HG03025 (cell line): ENCODE measurements at regions not wholly inside any gene's neighbourhood (a gene's known extent, or its start where the extent isn't known, plus 50 kb on each side); places are given as distances from the start of the nearest gene placed in this dataset.

Experiments used
- ATAC-seq: cut with Tn5 transposase; IDR thresholded peaks from one replicate; pipeline ENCODE4 v1.9.1; 2021; ENCODE audit warnings: mild to moderate bottlenecking, moderate library complexity; ENCODE audit not compliant: unreplicated experiment, low FRiP score

DNA sequence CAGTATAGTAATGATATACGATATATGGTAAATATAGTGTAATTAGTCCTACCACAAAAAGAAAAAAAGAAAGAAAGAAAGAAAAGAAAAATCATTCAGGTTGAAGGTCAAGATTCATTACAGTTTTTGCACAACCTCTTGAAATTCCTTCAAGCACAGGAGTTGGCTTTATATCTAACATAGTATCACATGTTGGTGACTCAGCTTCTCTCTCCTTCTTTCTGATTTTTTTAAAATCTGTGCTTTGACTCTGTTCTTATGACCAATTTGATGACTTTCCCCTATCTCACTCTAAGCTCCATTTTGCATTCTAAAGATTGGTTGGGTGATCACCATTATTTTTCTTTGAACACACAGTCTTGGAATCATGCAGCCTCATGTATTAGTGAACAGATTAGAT, 148.2 kb upstream of the COL11A1 start:
- ATAC-seq, result no peak

GRCh38 chr1:103254691-103255090, 146.4 kb upstream of the COL11A1 start:
- ATAC-seq, result no peak

DNA sequence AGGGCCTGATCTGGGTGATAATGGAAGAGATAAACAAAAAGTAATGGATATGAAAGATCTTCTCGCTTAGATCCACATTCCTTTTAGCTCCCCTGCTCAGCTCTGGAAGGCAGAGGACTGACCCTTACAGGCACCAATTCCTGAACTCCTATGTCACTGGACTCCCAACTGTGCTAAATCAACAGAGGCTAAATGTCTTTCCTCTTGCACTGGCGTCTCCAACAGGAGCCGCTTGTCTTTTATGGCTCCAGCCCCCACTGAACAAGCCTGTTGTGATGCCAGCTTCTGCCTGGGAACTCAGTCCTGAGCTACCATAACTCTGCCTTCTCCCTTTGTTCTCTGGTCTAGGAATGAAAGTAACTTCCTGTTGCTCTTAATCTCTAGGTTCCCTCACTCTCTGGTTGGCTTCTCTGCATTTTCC, 142.1 kb upstream of the COL11A1 start:
- ATAC-seq, result no peak

GRCh38 chr1:103248417-103249102, 140.2 kb upstream of the COL11A1 start:
- ATAC-seq, result no peak

DNA sequence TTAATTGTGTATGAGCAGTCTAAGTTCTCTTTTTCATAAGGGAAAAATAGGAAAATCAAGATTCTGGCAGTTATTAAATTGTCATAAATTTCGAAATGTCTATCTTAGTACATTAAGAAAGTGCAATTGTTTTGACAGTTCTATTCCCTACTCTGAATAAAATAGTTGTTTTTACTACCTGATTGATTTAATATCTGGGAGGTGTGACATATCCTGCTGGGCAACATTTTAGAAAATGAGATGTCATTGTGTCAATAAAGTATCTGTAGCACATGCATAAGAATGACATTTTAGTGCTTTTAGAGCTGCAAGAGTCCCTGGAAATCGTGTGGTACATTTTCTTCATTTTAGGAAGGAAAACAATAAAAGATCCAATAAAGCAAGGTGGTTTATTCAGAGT, 139.2 kb upstream of the COL11A1 start:
- ATAC-seq, result no peak

- ATAC-seq, result no peak
These were observed 135.2 kb upstream of the COL11A1 start for GRCh38 chr1:103243481-103243880.

- no peak for ATAC-seq
These were observed 130.7 kb upstream of the COL11A1 start for GRCh38 chr1:103239034-103239433.

- ATAC-seq, result no peak
These were observed 121.7 kb upstream of the COL11A1 start for GRCh38 chr1:103230061-103230460.

- no peak for ATAC-seq
These were observed 112.3 kb upstream of the COL11A1 start for GRCh38 chr1:103220631-103221041.

GRCh38 chr1:103218821-103219220, 110.5 kb upstream of the COL11A1 start:
- ATAC-seq, result no peak

DNA sequence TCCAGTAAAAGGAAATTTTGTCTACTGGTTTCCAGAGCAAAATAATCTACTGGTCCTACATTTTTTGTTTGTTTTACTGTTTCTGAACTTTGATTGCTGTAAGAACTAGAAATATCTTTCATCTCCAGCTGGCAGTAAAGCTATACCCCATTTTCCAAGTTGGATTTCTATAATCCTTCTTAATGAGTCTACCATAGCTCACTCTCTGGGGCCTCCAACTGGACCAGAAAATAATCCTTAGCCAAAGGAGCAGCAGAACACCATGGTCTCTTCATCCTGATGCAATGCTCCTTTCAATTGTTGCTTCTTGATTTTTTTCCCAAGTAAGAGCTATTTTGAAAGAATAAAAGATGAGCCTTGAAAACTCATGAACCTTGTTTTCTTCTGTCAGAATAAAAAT, 110.0 kb upstream of the COL11A1 start:
- no peak for ATAC-seq

- ATAC-seq, result no peak
These were observed 102.8 kb upstream of the COL11A1 start for GRCh38 chr1:103211073-103211472.

DNA sequence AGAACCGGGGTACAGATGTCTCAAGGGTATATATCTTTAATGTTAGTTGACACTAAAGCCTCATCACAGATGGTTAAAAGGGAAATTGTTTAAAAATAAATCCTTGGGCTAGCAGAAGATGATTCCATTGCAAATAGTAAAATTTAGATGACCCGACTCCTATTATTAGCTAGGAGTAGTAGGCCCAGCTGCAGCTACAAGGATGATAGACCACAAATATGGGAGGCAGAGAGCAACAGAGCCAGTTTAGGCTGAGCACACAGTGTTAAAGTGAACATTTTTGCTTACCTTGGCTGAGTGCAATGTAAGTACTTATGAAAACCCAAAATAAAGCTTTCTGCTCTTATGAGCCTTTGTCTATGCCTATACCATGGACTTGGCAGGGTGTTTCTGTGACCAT, 100.5 kb upstream of the COL11A1 start:
- no peak for ATAC-seq

DNA sequence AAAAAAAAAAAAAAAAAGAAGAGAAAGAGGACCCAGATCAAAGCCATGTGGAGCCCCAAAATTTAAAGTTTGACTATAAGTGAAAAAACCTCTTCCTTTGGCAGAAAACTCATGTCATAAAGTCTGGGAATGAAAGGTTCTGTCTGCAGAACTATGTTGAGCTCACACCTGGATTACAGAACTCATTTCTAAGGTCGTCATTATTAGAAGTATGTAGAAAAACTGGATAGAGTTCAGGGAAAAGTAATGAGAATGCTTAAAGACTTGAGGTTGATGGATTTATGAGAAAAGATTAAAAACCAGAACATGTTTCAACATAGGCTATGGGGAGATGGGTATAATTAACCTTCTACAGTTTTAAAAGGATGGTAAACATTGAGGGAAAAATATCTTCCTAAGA, 90.7 kb upstream of the COL11A1 start:
- ATAC-seq, result no peak

DNA sequence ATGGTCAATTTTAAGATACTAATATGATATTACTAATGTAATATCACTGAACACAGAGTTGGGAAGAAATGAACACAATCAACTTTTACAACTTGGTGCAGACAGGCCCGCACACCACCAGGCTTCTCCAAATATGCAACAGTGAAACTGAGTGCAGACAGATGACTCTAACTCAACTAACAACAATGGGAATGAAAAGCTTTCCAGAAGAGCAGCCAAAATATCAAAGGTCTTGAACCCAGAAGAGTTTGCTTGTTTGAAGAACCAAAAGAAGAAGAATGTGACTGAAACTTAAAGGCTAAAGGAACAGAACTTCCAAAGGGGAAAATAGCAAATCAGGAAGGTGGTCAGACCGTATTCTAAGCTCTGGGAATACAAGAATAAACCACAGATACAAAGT, 89.8 kb upstream of the COL11A1 start:
- ATAC-seq, result no peak

GRCh38 chr1:103197216-103197615, 88.9 kb upstream of the COL11A1 start:
- ATAC-seq, result no peak

DNA sequence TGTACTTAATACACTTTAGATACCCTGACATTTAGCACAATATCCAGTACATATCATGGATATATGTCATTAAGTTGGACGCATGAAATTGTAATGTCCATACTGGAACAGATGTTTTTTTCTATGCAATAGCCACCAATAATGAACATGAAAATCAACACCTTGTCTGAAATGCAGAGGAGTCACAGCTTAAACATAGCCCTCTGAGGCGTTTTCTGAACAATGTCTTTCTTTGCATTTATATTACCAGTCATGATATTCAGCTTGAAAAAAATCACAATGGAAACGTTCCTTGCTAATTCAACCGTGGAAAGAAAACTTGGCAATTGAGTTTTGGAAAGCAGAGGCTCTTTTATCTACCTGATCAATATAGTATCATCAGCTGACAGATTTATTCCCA, 86.7 kb upstream of the COL11A1 start:
- no peak for ATAC-seq

DNA sequence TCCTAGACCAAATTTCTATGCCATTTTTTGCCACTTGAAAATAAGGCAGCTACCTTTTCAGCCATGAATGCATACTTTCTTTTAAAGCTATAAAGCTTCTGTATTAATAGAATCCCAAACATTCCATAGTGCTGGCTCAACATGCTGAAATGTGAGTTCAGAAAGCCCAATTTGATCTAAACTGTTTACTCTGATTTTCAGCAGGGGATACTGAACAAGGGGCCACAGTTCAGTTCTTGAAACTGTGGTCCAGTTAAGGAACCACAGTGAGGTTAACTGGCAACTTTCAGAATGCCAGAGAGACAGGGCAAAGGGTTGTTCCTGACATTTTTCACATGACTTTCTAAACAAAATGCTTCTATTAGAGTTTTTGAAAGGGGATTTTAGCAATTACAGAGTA, 85.7 kb upstream of the COL11A1 start:
- ATAC-seq, result no peak

DNA sequence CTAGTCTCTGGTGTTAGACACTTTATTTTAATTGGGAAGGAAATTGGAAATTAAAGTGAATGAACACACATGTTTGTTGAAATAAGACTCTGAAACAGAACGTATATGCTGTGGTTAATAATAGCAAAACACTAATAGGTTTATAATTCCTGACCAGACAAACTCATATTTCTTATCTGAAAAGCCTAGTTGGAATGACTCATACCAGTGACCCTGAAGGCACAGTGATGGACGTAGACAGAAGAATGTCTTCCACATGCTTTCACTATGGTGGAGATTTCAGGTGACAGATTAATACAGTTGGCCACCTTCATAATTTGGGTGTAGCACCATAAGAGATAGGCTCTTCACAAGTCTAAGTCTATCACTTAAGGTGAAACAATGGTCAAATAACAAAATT, 83.0 kb upstream of the COL11A1 start:
- ATAC-seq, result no peak

DNA sequence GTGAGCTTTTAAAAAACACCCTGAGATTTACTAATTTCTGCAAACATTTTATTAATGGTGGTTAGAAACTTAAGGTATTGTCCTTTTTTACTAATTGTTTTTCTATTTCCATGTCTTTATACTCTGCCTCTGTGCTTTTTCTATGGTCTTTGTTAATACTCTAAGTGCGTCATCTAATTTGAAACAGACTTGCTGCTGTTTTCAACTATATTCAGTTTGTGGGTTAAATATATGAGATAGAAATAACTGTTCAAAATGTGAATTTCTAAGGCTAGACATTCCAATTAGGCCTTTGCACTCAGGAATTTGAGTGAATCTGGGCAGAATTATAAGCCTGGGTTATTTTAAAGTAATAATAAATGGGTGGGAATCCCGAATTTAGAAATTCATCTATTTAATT, 82.4 kb upstream of the COL11A1 start:
- ATAC-seq, result no peak

DNA sequence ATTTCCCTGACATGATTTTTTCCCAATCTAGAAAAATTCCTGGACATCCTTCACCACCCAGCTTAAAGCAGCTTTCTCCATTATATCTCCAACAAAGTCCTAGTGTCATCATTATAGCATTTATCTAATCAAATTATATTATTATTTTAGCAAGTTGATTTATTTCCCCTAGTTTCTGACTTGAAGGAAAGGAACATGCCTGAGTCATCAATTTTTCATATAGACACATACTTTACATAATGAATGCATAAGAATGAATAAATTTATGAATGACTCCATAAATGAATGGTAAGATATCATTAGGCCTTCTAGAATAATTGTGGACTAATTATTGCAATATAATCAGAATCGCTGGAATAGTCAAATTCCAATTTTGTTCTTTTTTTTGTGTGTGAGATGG, 79.4 kb upstream of the COL11A1 start:
- ATAC-seq, result no peak

DNA sequence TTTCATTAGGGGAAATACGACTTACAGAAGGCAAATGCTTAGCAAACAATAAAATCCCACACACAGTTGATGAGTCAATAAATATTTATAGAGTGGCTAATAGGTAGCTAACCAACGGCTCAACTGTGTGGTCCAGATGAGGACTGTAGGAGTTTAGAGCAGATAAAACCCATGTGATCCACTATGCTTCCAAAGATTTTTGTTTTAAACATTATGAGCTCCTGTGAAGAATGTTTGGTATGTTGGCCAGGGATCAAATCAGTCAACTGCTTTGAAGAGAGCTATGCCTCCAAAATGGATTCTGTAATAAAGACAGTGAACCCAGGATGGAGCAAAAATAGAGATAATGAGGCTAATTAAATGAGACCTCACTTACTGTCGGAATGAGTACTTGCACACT, 72.3 kb upstream of the COL11A1 start:
- no peak for ATAC-seq
